22Rv1 (cell line): ENCODE measurements at regions not wholly inside any gene's neighbourhood (a gene's known extent, or its start where the extent isn't known, plus 50 kb on each side); places are given as distances from the start of the nearest gene placed in this dataset.
"Not testable (repeated sequence)": the region's sequence is repeated elsewhere in the genome, so short reads cannot be mapped to it uniquely, and the experiment has no call there.

Experiments
- H3K27ac ChIP-seq: fragments of 450-650 bp; 2 replicates; pipeline ENCODE4 v1.5.1; 2017
- CTCF ChIP-seq: fragments of 450-650 bp; IDR thresholded peaks from 2 replicates; pipeline ENCODE4 v1.5.1; 2017; ENCODE audit warnings: mild to moderate bottlenecking
- ZFX ChIP-seq: fragments of 450-650 bp; IDR thresholded peaks from 2 replicates; pipeline ENCODE4 v1.6.1; 2017; ENCODE audit warnings: antibody characterized with exemption, borderline replicate concordance

GRCh38 chr14:57008534-57008933, 198.3 kb upstream of the OTX2 start:
- no peak for TF ChIP-seq ZFX
- TF ChIP-seq CTCF, result no peak
- no peak overlapping the region for H3K27ac ChIP-seq

GRCh38 chr14:56998728-56999127, 188.4 kb upstream of the OTX2 start:
- H3K27ac ChIP-seq, result no peak overlapping the region

GRCh38 chr14:56996721-56997399, 186.6 kb upstream of the OTX2 start:
- no peak overlapping the region for H3K27ac ChIP-seq
- TF ChIP-seq ZFX (no peak), CTCF (no peak)

More at GRCh38 chr14:56998728-56999127, 188.4 kb upstream of the OTX2 start:
- TF ChIP-seq ZFX (no peak), CTCF (no peak)

- TF ChIP-seq ZFX (no peak), CTCF (no peak)
- H3K27ac ChIP-seq, result no peak overlapping the region
These were observed 184.7 kb upstream of the OTX2 start for GRCh38 chr14:56995010-56995409.

- H3K27ac ChIP-seq, result no peak overlapping the region
- no peak for TF ChIP-seq CTCF
- no peak for TF ChIP-seq ZFX
These were observed 182.1 kb upstream of the OTX2 start for GRCh38 chr14:56992332-56992820.

GRCh38 chr14:56990991-56991627, 180.8 kb upstream of the OTX2 start:
- not testable (repeated sequence) for H3K27ac ChIP-seq

GRCh38 chr14:56989359-56989758, 179.1 kb upstream of the OTX2 start:
- no peak for TF ChIP-seq ZFX
- no peak for TF ChIP-seq CTCF
- no peak overlapping the region for H3K27ac ChIP-seq
